ENCODE measurements at regions not wholly inside any gene's neighbourhood (a gene's known extent, or its start where the extent isn't known, plus 50 kb on each side); places are given as distances from the start of the nearest gene placed in this dataset.
"Not testable (repeated sequence)": the region's sequence is repeated elsewhere in the genome, so short reads cannot be mapped to it uniquely, and the experiment has no call there.

DNA sequence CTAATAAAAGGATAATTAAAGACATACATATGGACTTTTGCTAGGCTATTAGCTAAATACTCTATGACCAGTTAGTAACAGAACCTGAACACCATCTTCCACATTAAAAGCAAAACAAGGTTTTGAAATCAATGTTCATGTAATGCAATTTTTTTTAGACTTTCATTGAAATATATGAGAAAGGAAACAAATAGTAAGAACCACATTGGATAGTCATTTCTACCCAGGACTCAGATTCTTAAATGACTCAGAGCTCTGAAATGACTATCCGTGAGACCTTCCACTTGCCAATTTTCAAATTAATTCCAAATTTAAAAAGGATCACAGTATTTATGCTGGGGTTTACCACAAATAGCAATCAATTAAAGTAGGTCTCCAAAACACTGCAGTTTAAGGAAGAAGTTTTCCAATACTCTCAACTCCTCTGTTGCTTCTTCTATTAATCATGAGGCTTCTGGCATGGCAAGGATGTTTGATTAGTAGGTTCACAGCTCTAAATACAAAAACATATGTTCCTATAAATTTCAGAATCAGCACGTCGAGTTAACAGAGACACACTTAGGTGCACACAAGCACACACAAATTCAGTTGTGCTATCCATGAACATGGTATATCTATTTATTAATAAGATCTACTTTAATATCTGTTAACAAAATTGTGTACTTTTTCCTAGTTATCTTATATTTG lies 841.0 kb downstream of the RNF144A start:
- Histone ChIP-seq H3K36me3 (ENCODE audit: control insufficient read depth, insufficient read depth, low read length) (no peaks in the 10 kb centered on the region), H3K4me3 (ENCODE audit: low read length) (no peak overlapping the region), H3K4me1 (ENCODE audit: control insufficient read depth, insufficient read depth, low read length) (no peaks in the 10 kb centered on the region), H3K27ac (ENCODE audit: low read length) (no peak overlapping the region), H3K9me3 (ENCODE audit: control insufficient read depth, low read depth, low read length) (peaks cover 3% of the 10 kb centered on the region), H3K27me3 (ENCODE audit: control insufficient read depth, insufficient read depth, low read length) (no peaks in the 10 kb centered on the region)
- DNase-seq, result no peak
- WGBS (ENCODE audit: insufficient coverage, low lambda C conversion rate), result 75% methylated on average over 2 of the region's 3 CpGs

- no peak for DNase-seq
These were observed 842.7 kb downstream of the RNF144A start for GRCh38 chr2:7759898-7760297.

GRCh38 chr2:7763418-7763817 lies 846.2 kb downstream of the RNF144A start:
- not testable (repeated sequence) for H3K4me1 ChIP-seq (ENCODE audit: control insufficient read depth, insufficient read depth, low read length); H3K27me3 ChIP-seq (ENCODE audit: control insufficient read depth, insufficient read depth, low read length); DNase-seq; H3K4me3 ChIP-seq (ENCODE audit: low read length); H3K36me3 ChIP-seq (ENCODE audit: control insufficient read depth, insufficient read depth, low read length); H3K27ac ChIP-seq (ENCODE audit: low read length)
- WGBS (ENCODE audit: insufficient coverage, low lambda C conversion rate), result no CpG with 5 or more reads among the region's 3 CpGs
- peaks cover 12% of the 10 kb centered on the region for H3K9me3 ChIP-seq (ENCODE audit: control insufficient read depth, low read depth, low read length)

More at GRCh38 chr2:7759898-7760297, 842.7 kb downstream of the RNF144A start:
- H3K4me3 ChIP-seq (ENCODE audit: low read length), result no peak overlapping the region
- peaks cover 4% of the 10 kb centered on the region for H3K9me3 ChIP-seq (ENCODE audit: control insufficient read depth, low read depth, low read length)
- H3K27me3 ChIP-seq (ENCODE audit: control insufficient read depth, insufficient read depth, low read length), result no peaks in the 10 kb centered on the region
- WGBS (ENCODE audit: insufficient coverage, low lambda C conversion rate), result no CpG with 5 or more reads among the region's 3 CpGs
- no peaks in the 10 kb centered on the region for H3K36me3 ChIP-seq (ENCODE audit: control insufficient read depth, insufficient read depth, low read length)
- no peaks in the 10 kb centered on the region for H3K4me1 ChIP-seq (ENCODE audit: control insufficient read depth, insufficient read depth, low read length)
- H3K27ac ChIP-seq (ENCODE audit: low read length), result no peak overlapping the region

DNA sequence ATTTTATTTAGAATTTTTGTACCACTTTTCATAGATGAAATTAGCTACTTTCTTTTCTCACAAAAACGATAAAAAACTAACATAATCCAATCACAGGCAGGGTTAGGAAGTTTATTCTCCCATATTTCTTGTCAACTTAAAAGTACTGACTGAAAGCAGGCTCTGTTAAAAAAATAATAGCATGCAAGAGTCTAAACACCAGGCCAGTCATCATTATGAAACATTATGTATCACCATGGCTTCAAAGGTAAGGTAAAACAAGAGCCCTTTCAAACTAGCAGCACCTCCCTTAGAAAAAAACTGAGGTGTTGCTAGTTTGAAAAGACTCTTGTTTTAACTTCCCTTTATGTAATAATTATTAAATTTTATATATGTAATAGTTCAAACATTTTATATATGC lies 848.0 kb downstream of the RNF144A start:
- H3K9me3 ChIP-seq (ENCODE audit: control insufficient read depth, low read depth, low read length), result peaks cover 12% of the 10 kb centered on the region
- H3K36me3 ChIP-seq (ENCODE audit: control insufficient read depth, insufficient read depth, low read length), result no peaks in the 10 kb centered on the region
- no peaks in the 10 kb centered on the region for H3K4me1 ChIP-seq (ENCODE audit: control insufficient read depth, insufficient read depth, low read length)
- no peak overlapping the region for H3K27ac ChIP-seq (ENCODE audit: low read length)
- no peaks in the 10 kb centered on the region for H3K27me3 ChIP-seq (ENCODE audit: control insufficient read depth, insufficient read depth, low read length)
- WGBS (ENCODE audit: insufficient coverage, low lambda C conversion rate), result 0% methylated on average over 1 of the region's 1 CpG
- DNase-seq, result no peak
- no peak overlapping the region for H3K4me3 ChIP-seq (ENCODE audit: low read length)

DNA sequence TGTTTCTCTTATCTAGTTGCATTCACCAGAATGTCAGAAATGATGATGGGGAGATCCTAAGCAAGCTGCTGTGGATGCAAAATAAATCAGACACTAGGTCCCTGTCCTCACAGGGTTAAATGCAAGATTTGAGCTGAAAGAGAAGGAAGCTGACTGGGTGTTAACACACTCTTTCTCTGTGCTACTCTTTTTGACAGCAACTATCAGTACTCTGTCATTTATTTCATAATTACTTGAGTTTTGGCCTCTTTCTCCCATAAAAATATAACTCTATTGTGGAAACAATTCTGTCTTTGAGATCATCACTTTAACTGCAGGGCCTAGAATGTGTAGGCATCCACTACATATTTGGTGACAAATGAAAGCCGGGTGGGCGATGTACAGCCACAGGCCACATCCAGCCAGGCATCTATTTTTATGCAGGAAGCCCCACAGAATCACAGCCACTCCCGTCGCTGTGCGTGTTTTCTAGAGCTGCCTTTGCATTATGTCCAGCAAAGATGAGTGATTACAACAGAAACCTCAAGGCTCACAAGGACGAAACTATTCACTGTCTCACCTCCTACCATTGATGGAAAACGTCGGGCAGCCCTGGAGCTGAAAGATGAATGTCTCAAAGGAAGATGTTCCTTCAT lies 849.0 kb downstream of the RNF144A start:
- WGBS (ENCODE audit: insufficient coverage, low lambda C conversion rate), result no CpG with 5 or more reads among the region's 8 CpGs
- DNase-seq, result no peak
- peaks cover 12% of the 10 kb centered on the region for H3K9me3 ChIP-seq (ENCODE audit: control insufficient read depth, low read depth, low read length)

DNA sequence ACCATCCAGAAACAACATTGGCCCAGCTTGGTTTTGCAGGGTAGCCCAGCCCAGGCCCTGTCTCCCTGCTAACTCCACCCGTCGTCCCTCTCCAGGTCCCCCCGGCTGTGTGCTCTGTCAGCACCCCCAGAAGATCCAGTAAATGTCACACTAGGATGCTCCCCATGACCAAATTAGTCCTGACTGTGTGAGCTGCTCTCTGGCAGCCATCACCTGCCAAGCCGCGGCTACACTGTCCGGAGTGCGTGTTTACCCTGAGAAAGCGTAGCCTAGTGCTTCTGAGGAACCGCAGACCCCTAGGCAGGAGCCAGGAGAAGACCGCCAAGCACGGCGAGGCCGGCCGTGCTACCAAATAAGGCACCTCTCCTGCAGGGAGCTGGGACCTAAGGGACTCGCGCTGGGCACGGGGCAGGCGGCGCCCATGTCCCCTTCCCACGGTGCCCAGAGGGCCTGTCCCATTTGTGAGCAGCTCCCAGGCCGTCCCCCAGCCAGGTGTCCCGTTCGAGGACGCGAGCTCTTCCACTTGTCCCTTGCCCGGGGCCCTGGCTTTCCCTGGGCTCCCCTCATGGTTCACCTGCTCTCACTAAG lies 849.9 kb downstream of the RNF144A start:
- no peak overlapping the region for H3K27ac ChIP-seq (ENCODE audit: low read length)
- H3K4me1 ChIP-seq (ENCODE audit: control insufficient read depth, insufficient read depth, low read length), result no peaks in the 10 kb centered on the region
- no peak overlapping the region for H3K4me3 ChIP-seq (ENCODE audit: low read length)
- no peak for DNase-seq
- H3K36me3 ChIP-seq (ENCODE audit: control insufficient read depth, insufficient read depth, low read length), result no peaks in the 10 kb centered on the region
- H3K9me3 ChIP-seq (ENCODE audit: control insufficient read depth, low read depth, low read length), result peaks cover 12% of the 10 kb centered on the region
- no peaks in the 10 kb centered on the region for H3K27me3 ChIP-seq (ENCODE audit: control insufficient read depth, insufficient read depth, low read length)
- no CpG with 5 or more reads among the region's 26 CpGs for WGBS (ENCODE audit: insufficient coverage, low lambda C conversion rate)

More for the DNA sequence above, 849.0 kb downstream of the RNF144A start:
- no peak overlapping the region for H3K27ac ChIP-seq (ENCODE audit: low read length)
- H3K36me3 ChIP-seq (ENCODE audit: control insufficient read depth, insufficient read depth, low read length), result no peaks in the 10 kb centered on the region
- no peaks in the 10 kb centered on the region for H3K4me1 ChIP-seq (ENCODE audit: control insufficient read depth, insufficient read depth, low read length)
- no peaks in the 10 kb centered on the region for H3K27me3 ChIP-seq (ENCODE audit: control insufficient read depth, insufficient read depth, low read length)
- no peak overlapping the region for H3K4me3 ChIP-seq (ENCODE audit: low read length)

GRCh38 chr2:7767902-7768301 lies 850.7 kb downstream of the RNF144A start:
- H3K9me3 ChIP-seq (ENCODE audit: control insufficient read depth, low read depth, low read length), result peaks cover 12% of the 10 kb centered on the region
- H3K27ac ChIP-seq (ENCODE audit: low read length), result no peak overlapping the region
- no peak for DNase-seq
- H3K4me3 ChIP-seq (ENCODE audit: low read length), result no peak overlapping the region
- H3K4me1 ChIP-seq (ENCODE audit: control insufficient read depth, insufficient read depth, low read length), result no peaks in the 10 kb centered on the region
- H3K27me3 ChIP-seq (ENCODE audit: control insufficient read depth, insufficient read depth, low read length), result no peaks in the 10 kb centered on the region
- WGBS (ENCODE audit: insufficient coverage, low lambda C conversion rate), result 100% methylated on average over 1 of the region's 4 CpGs
- no peaks in the 10 kb centered on the region for H3K36me3 ChIP-seq (ENCODE audit: control insufficient read depth, insufficient read depth, low read length)

GRCh38 chr2:7771781-7772180 lies 854.6 kb downstream of the RNF144A start:
- WGBS (ENCODE audit: insufficient coverage, low lambda C conversion rate), result no CpG with 5 or more reads among the region's 5 CpGs
- no peak overlapping the region for H3K27ac ChIP-seq (ENCODE audit: low read length)

DNA sequence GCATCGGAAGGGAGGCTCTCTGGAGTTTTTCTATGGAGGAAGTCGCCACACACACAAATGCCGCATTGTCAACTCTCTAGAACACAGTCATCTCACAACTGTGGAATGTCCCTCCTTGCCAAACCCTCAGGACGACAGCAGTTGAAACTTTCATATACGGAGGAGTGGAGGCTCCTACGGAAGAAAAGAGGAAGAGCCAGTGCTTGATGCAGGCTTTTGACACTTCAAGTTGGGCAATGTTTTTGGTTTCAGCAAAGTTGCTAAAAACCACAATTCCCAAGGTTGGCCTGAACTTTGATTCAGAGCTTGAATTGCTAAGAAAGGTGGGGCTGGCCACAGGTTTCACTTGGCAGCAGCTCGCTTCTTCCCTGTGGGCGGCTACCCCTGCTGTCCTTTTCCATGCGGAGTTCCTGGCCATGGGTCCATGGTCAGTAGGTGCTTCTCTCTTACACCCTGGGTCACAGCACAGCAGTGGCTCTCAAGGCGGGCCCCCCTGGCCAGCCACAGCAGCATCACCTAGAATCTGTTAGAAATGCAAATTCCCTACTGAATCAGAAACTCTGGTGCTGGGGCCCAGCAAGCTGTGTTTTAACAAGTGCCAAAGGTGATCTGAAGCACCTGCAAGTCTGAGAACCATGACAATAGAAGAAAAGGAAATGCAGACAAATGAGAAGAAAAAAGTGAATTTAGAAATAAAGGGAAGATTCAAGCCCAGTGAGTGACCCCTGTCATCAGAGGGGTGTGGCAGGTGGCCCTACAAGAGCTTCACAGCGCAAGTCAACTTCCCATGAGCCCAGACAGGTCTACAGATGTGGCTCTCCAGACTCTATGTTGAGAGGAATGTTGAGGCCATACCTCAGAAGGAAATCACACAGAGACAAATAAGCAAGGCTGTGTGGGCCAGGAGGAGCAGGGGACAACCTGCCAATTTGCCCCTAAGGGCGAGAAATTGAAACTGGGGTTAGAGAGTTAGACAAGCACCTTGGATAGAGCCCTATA lies 856.4 kb downstream of the RNF144A start:
- WGBS (ENCODE audit: insufficient coverage, low lambda C conversion rate), result no CpG with 5 or more reads among the region's 12 CpGs
- Histone ChIP-seq H3K27me3 (ENCODE audit: control insufficient read depth, insufficient read depth, low read length) (no peaks in the 10 kb centered on the region), H3K27ac (ENCODE audit: low read length) (no peak overlapping the region), H3K9me3 (ENCODE audit: control insufficient read depth, low read depth, low read length) (no peaks in the 10 kb centered on the region), H3K36me3 (ENCODE audit: control insufficient read depth, insufficient read depth, low read length) (no peaks in the 10 kb centered on the region), H3K4me1 (ENCODE audit: control insufficient read depth, insufficient read depth, low read length) (peaks cover 6% of the 10 kb centered on the region), H3K4me3 (ENCODE audit: low read length) (no peak overlapping the region)
- DNase-seq, result peak; percentile 26 to 59

More at GRCh38 chr2:7771781-7772180, 854.6 kb downstream of the RNF144A start:
- Histone ChIP-seq H3K4me3 (ENCODE audit: low read length) (no peak overlapping the region), H3K9me3 (ENCODE audit: control insufficient read depth, low read depth, low read length) (peaks cover 7% of the 10 kb centered on the region), H3K4me1 (ENCODE audit: control insufficient read depth, insufficient read depth, low read length) (peaks cover 6% of the 10 kb centered on the region), H3K27me3 (ENCODE audit: control insufficient read depth, insufficient read depth, low read length) (no peaks in the 10 kb centered on the region), H3K36me3 (ENCODE audit: control insufficient read depth, insufficient read depth, low read length) (no peaks in the 10 kb centered on the region)
- no peak for DNase-seq

DNA sequence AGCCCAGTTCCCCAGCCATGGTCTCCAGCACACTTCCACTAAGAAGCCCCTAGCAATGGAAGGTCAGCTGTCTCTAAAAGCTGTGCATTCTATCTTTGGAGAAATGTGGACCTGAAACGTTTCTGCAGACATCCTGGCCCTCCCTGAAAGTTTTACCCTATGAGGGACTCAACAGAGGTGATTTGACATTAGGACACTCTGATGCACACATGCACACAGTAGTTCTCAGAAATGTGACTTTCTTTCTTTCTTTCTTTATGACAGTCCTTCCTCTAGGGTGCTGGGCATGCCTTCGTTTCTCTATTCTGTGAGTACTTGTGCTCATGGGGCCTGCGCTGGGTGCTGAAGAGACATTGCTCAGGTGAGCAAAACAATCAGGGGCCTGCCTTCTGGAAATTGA lies 857.3 kb downstream of the RNF144A start:
- no peaks in the 10 kb centered on the region for H3K27me3 ChIP-seq (ENCODE audit: control insufficient read depth, insufficient read depth, low read length)
- no CpG with 5 or more reads among the region's 3 CpGs for WGBS (ENCODE audit: insufficient coverage, low lambda C conversion rate)
- H3K27ac ChIP-seq (ENCODE audit: low read length), result no peak overlapping the region
- H3K4me3 ChIP-seq (ENCODE audit: low read length), result no peak overlapping the region
- H3K9me3 ChIP-seq (ENCODE audit: control insufficient read depth, low read depth, low read length), result no peaks in the 10 kb centered on the region
- H3K4me1 ChIP-seq (ENCODE audit: control insufficient read depth, insufficient read depth, low read length), result peaks cover 6% of the 10 kb centered on the region
- DNase-seq, result no peak
- H3K36me3 ChIP-seq (ENCODE audit: control insufficient read depth, insufficient read depth, low read length), result no peaks in the 10 kb centered on the region
